C4-2B (cell line): ENCODE measurements at regions not wholly inside any gene's neighbourhood (a gene's known extent, or its start where the extent isn't known, plus 50 kb on each side); places are given as distances from the start of the nearest gene placed in this dataset.

ENCODE experiments used
- H3K27ac ChIP-seq: fragments of 450-650 bp; 2 replicates; pipeline ENCODE4 v1.5.1; 2017
- ZFX ChIP-seq: fragments of 450-650 bp; IDR thresholded peaks from 2 replicates; pipeline ENCODE4 v1.6.1; 2017
- TF ChIP-seq, protein P1 (sequence below): fragments of 450-650 bp; conservative IDR thresholded peaks from 2 replicates; pipeline ENCODE4 v1.5.1; 2017; ENCODE audit warnings: mild to moderate bottlenecking

GRCh38 chr15:25939122-25939521 is 76.0 kb upstream of the ATP10A start:
- H3K27ac ChIP-seq, result no peak overlapping the region
- TF ChIP-seq, protein P1, sequence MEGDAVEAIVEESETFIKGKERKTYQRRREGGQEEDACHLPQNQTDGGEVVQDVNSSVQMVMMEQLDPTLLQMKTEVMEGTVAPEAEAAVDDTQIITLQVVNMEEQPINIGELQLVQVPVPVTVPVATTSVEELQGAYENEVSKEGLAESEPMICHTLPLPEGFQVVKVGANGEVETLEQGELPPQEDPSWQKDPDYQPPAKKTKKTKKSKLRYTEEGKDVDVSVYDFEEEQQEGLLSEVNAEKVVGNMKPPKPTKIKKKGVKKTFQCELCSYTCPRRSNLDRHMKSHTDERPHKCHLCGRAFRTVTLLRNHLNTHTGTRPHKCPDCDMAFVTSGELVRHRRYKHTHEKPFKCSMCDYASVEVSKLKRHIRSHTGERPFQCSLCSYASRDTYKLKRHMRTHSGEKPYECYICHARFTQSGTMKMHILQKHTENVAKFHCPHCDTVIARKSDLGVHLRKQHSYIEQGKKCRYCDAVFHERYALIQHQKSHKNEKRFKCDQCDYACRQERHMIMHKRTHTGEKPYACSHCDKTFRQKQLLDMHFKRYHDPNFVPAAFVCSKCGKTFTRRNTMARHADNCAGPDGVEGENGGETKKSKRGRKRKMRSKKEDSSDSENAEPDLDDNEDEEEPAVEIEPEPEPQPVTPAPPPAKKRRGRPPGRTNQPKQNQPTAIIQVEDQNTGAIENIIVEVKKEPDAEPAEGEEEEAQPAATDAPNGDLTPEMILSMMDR, result no peak
- no peak for TF ChIP-seq ZFX

DNA sequence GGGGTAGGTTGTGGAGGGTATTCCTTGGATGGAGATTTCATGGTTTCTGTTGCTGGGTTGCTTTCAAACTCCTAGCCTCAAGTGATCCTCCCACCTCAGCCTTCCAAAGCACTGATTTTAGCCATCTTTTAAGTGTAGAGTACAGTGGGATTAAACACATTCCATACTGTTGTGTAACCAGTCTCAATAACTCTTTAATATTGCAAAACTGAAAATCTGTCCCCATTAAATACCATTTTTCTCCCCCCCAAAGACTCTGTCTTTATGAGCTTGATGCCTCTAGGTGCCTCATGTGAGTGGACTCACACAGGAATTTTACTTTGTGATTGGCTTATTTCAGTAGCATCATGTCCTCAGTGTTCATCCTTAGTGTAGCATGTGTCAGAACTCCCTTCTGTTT is 74.7 kb upstream of the ATP10A start:
- TF ChIP-seq, protein P1, result no peak
- no peak for TF ChIP-seq ZFX
- no peak overlapping the region for H3K27ac ChIP-seq

DNA sequence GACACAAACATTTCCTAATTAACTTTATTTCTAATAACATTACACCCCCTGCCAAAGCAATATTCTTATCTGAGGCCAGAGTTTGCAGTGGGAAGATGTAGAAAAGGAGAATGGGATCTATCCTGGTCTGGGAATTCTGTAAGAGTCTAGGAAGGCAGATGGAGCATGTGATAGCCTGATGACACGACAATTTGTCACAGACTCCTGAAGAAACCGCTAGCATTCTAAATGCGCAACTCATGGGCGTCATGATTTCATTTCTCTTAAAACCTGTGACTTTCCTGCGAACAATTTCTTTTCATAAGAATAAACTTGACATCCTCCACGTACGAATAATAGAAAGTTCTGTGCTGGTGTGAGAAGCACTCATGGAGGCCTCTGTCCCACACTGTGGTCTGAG is 72.9 kb upstream of the ATP10A start:
- TF ChIP-seq, protein P1, result no peak
- no peak for TF ChIP-seq ZFX
- H3K27ac ChIP-seq, result no peak overlapping the region

GRCh38 chr15:25933456-25934158 is 70.5 kb upstream of the ATP10A start:
- no peak overlapping the region; the same call in 1 of the 2 replicates for H3K27ac ChIP-seq

GRCh38 chr15:25932696-25933095 is 69.6 kb upstream of the ATP10A start:
- TF ChIP-seq, protein P1, result no peak
- TF ChIP-seq ZFX, result no peak
- H3K27ac ChIP-seq, result no peak overlapping the region

More at GRCh38 chr15:25933456-25934158, 70.5 kb upstream of the ATP10A start:
- TF ChIP-seq ZFX, result no peak
- TF ChIP-seq, protein P1, result peak; percentile 98

DNA sequence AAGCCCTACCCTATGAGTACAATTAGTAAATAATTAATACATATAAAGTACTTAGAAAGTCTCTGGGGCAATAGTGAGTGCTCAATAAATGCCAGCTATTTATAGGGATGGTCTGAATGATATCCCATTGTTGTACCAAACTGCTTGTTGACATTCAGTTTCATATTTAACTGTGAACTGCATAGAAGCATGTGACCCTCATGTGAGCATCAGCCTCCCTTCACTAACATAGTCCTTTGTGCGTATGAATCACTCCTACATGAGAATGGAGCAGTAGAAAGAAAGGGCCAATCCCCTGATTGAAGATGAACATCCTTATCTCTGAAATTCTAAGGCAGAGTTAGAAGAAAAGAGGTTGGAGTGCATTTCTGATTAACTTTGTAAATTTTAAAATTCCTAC is 68.7 kb upstream of the ATP10A start:
- no peak overlapping the region for H3K27ac ChIP-seq
- TF ChIP-seq ZFX, result no peak
- TF ChIP-seq, protein P1, result no peak

DNA sequence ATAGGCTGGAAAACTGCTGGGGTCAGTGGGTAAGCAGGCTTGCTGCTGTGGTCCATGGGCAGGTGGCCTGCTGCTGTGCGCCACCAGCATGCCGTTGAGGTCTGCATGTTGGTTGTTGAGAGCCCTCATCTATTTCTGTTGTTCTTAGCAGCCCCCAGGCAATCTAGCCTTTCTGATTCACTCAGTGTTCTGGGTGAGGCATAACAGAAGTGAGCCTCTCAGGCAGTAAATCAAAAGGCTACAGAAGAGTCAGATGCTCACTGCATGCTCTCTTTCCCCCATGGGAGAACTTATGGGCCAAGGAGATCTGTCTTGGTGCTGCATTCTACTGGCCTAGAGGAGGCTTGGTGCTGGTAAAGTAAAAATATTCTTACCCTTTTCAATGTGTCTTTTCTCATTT is 67.8 kb upstream of the ATP10A start:
- TF ChIP-seq, protein P1, result no peak
- TF ChIP-seq ZFX, result no peak

More for the DNA sequence above, 67.8 kb upstream of the ATP10A start:
- H3K27ac ChIP-seq, result no peak overlapping the region
